ENCODE measurements at regions not wholly inside any gene's neighbourhood (a gene's known extent, or its start where the extent isn't known, plus 50 kb on each side); places are given as distances from the start of the nearest gene placed in this dataset.
"Not testable (repeated sequence)": the region's sequence is repeated elsewhere in the genome, so short reads cannot be mapped to it uniquely, and the experiment has no call there.

- intact Hi-C loops (cut with DNase I), result no loop called here
- no peak for DNase-seq
Observed at GRCh38 chr3:16704941-16705340, 99.7 kb upstream of the DAZL start.

- DNase-seq, result no peak
- intact Hi-C loops (cut with DNase I), result no loop called here
Observed at GRCh38 chr3:16707260-16707659, 102.0 kb upstream of the DAZL start.

- intact Hi-C loops (cut with DNase I), result no loop called here
- no peak for DNase-seq
Observed at GRCh38 chr3:16708285-16708684, 103.1 kb upstream of the DAZL start.

- intact Hi-C loops (cut with DNase I), result not testable (repeated sequence)
Observed at GRCh38 chr3:16711691-16712090, 106.5 kb upstream of the DAZL start.

GRCh38 chr3:16715281-16715680 is 110.1 kb upstream of the DAZL start:
- intact Hi-C loops (cut with DNase I), result no loop called here
- no peak for DNase-seq

More at GRCh38 chr3:16711691-16712090, 106.5 kb upstream of the DAZL start:
- not testable (repeated sequence) for DNase-seq

GRCh38 chr3:16719426-16719825 is 114.2 kb upstream of the DAZL start:
- intact Hi-C loops (cut with DNase I), result no loop called here
- no peak for DNase-seq

GRCh38 chr3:16720367-16720940 is 115.2 kb upstream of the DAZL start:
- DNase-seq, result no peak
- intact Hi-C loops (cut with DNase I), result no loop called here

- intact Hi-C loops (cut with DNase I), result no loop called here
Observed at GRCh38 chr3:16721494-16721893, 116.3 kb upstream of the DAZL start.

DNA sequence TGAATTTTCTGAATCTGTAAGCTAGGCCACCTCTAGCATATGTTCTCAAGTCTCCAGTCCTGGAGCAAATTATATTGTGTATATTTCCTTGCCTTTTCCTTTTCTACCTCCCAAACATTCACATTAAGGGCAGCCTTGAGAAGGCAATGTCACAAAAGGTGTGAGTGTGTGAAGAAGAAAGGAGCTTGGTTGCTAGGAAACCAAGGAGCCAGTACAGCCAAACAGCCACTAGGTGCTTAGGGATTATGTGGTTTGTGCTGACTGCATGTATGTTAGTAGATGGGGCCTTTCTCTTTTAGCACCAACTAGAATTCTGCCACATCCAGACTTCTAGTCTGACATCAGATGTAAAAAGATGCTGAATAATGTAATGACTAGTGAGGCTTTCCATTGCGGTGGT is 118.8 kb upstream of the DAZL start:
- intact Hi-C loops (cut with DNase I), result no loop called here
- no peak for DNase-seq

More at GRCh38 chr3:16721494-16721893, 116.3 kb upstream of the DAZL start:
- no peak for DNase-seq

DNA sequence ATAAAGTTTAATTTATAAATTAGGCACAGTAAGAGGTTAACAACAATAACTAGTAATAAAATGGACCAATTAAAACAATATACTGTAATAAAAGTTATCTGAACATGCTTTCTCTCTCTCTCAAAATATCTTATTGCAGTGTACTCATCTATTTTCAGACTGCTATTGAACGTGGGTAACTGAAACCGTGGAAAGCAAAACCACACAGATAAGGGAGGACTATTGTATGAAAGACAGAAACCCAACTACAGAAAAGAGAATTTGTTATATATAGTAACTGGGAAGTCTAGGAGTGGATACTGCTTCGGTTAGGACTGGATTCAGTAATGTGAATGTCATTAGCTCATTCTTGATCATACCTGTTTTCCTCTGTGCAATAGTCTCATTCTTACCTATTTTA is 119.3 kb upstream of the DAZL start:
- no peak for DNase-seq
- intact Hi-C loops (cut with DNase I), result no loop called here

- intact Hi-C loops (cut with DNase I), result no loop called here
- no peak for DNase-seq
Observed at GRCh38 chr3:16725972-16726371, 120.7 kb upstream of the DAZL start.

- no peak for DNase-seq
- intact Hi-C loops (cut with DNase I), result no loop called here
Observed at GRCh38 chr3:16728770-16729745, 123.8 kb upstream of the DAZL start.

DNA sequence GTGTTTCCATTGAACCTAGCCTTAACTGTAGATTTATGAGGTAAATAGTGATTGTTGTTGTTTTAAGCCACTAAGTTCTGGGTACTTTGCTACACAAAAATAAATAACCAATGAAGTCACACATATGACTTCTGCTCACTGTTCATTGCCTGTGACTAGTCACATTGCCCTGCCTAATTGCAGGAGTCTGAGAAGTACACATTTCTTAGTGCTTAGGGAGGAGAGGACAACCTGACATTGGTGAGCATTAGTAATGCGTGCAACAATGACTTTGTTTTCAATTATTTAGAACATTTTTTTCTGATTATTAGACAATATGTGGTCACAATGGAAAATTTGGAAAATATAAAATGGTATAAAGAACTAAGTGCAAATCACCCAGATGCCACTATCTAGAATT is 133.2 kb upstream of the DAZL start:
- DNase-seq, result no peak
- intact Hi-C loops (cut with DNase I), result no loop called here

GRCh38 chr3:16739541-16740105 is 134.4 kb upstream of the DAZL start:
- no peak for DNase-seq
- intact Hi-C loops (cut with DNase I), result no loop called here

DNA sequence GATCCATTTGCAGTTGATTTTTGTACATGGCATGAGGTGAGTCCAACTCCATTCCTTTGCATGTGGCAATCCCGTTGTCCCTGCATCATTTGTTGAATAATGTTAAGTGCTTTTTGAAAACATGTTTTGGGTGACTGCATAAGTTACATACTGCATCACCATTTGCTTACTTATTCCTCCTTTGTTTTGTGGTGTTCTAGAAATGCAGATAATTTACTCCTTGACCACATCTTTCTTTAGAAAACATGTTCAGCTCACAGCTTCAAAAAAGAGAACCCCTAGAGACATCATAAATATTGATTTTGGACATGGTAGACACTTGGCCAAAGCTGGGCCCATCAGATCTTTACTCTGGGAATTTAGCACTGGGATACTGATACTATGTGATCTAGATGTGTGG is 135.3 kb upstream of the DAZL start:
- no peak for DNase-seq
- intact Hi-C loops (cut with DNase I), result no loop called here

GRCh38 chr3:16741103-16741758 is 136.0 kb upstream of the DAZL start:
- DNase-seq, result no peak
- intact Hi-C loops (cut with DNase I), result no loop called here

DNA sequence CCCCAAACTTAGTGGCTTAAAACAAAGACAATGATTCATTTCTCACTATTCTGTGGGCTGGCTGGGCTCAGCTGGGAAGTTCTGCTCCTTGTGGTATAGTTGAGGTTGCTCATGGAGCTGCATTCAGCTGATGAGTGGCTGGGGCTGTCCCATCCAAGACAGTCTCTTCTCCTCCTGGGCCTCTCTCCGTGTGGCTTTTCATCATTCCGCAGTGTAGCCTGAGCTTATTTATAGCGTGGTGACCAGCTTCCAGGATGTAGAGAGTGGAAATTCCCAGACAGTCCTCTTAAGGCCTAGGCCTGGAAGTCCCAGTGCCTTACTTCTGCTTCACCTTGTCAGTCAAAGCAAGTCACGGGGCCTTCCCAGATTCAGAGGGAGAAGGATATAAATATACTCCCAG is 136.7 kb upstream of the DAZL start:
- intact Hi-C loops (cut with DNase I), result no loop called here

GRCh38 chr3:16743276-16743675 is 138.1 kb upstream of the DAZL start:
- intact Hi-C loops (cut with DNase I), result no loop called here
- no peak for DNase-seq

More for the DNA sequence above, 136.7 kb upstream of the DAZL start:
- no peak for DNase-seq

GRCh38 chr3:16759227-16759903 is 125.4 kb upstream of the PLCL2 start:
- intact Hi-C loops (cut with DNase I), result no loop called here
- no peak for DNase-seq

DNA sequence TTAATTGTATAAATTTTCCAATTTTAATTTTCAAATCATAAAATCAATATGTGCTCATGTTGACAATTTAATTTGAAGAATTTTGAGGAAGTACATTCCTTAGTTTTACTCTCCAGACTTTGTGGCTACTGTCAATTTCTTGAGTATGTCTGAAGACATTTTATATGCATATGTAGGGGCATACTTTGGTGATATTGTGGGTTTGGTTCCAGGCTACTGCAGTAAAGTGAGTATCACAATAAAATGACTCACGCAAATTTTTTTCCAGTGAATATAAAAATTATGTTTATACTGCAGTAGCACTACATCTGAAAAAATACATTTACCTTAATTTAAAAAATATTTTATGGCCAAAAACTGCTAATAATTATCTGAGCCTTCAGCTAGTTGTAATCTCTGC is 123.2 kb upstream of the PLCL2 start:
- intact Hi-C loops (cut with DNase I), result no loop called here
- no peak for DNase-seq

- no peak for DNase-seq
- intact Hi-C loops (cut with DNase I), result no loop called here
Observed at GRCh38 chr3:16765661-16766060, 119.1 kb upstream of the PLCL2 start.
